ENCODE measurements at regions not wholly inside any gene's neighbourhood (a gene's known extent, or its start where the extent isn't known, plus 50 kb on each side); places are given as distances from the start of the nearest gene placed in this dataset.

DNA sequence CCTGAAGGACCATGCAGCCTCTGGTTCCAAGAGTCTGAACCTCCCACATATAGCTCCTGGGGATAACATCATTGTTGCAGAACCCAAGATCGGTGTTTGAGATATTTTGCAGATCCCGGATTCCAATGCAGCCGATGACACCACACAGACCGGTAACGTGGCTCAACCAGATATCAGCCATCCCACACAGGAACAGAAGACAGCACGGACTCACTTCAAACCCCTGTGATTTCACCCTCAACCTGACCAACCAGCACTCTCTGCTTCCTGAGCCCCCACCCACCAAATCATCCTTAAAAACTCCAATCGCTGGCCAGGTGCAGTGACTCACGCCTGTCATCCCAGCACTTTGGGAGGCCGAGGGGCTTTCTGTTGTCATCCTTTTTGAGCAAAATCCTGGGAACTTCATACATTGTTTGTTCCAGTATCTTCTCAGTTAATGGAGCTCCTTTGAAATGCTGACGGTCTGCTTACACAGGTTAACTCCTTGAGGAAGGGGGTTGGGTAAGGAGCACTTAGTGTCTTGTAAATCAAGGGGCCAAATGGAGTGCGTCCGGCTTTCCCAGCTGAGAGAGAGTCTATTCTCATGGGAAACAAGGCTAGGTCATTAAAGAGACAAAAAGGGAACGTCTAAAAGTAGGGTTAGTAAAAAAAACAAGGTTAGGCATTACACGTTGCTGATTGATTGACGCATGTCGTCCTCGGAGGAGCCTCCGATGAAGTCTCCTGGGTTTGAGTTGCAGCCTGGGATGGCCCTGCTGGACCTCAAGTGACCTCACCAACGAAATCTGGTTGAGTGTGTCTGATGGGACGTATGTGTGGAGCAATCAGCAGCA lies 230.4 kb downstream of the CRLF2 start:
- Histone ChIP-seq H2AK9ac (replicated peaks; ENCODE audit: low read depth, low read length, poor library complexity) (no peak overlapping the region), H3K4me1 (ENCODE audit: control insufficient read depth, insufficient read depth, low read length) (no peaks in the 10 kb centered on the region), H3K9me1 (ENCODE audit: insufficient read depth, low read length) (no peaks in the 10 kb centered on the region), H3K27me3 (ENCODE audit: control insufficient read depth, insufficient read depth, low read length) (no peaks in the 10 kb centered on the region), H3K23ac (ENCODE audit: low read depth, low read length) (no peak overlapping the region), H3K18ac (ENCODE audit: low read depth, low read length) (no peak overlapping the region), H3K27ac (ENCODE audit: insufficient read depth, low read length) (no peak overlapping the region), H3K56ac (ENCODE audit: extremely low read depth, insufficient read depth, low read length) (no peak overlapping the region), H3K36me3 (ENCODE audit: control insufficient read depth, insufficient read depth, low read length) (no peaks in the 10 kb centered on the region), H3K4me2 (ENCODE audit: low read depth, low read length) (no peak overlapping the region), H2BK120ac (ENCODE audit: low read depth, low read length) (no peak overlapping the region), H2BK20ac (ENCODE audit: low read depth, low read length) (no peak overlapping the region), H3K4ac (ENCODE audit: low read depth, low read length) (no peak overlapping the region), H3K79me1 (ENCODE audit: low read depth in 1 of 2, low read length in 2 of 2) (no peaks in the 10 kb centered on the region), H2BK5ac (ENCODE audit: low read depth, low read length, poor library complexity, severe bottlenecking) (no peak overlapping the region), H3K9ac (ENCODE audit: low read depth, low read length) (no peak overlapping the region), H2AK5ac (ENCODE audit: low read depth, low read length) (no peak overlapping the region), H4K5ac (ENCODE audit: low read depth, low read length) (no peak overlapping the region), H4K20me1 (ENCODE audit: insufficient read depth, low read length) (no peaks in the 10 kb centered on the region), H3K9me3 (ENCODE audit: control insufficient read depth, insufficient read depth, low read length) (peaks cover 18% of the 10 kb centered on the region), H3K4me3 (ENCODE audit: insufficient read depth, low read depth, low read length) (no peak overlapping the region), H2BK15ac (ENCODE audit: low read depth, low read length) (no peak overlapping the region), H4K91ac (ENCODE audit: insufficient read depth, low read depth, low read length) (no peak overlapping the region), H4K8ac (ENCODE audit: low read depth in 2 of 2, low read length in 2 of 2) (no peak overlapping the region), H2AFZ (replicated peaks; ENCODE audit: low read length, poor library complexity) (no peak overlapping the region), H3K14ac (replicated peaks; ENCODE audit: low read depth, low read length) (no peak overlapping the region)
- ATAC-seq (ENCODE audit: low read depth) (no peak), DNase-seq (no peak)
- in situ Hi-C loops (cut with MboI; ENCODE audit: low sequenced_read_pairs) = no loop called here
- POLR2A ChIA-PET (ENCODE audit: unreplicated experiment) = no interaction called here
- CTCF ChIA-PET = no interaction called here
- no peak for TF ChIP-seq RFX5 (IDR thresholded peaks at IDR 0.05; ENCODE audit: low read depth, low read length)
- TF ChIP-seq MXI1 (IDR thresholded peaks at IDR 0.05; ENCODE audit: borderline replicate concordance, low read depth, low read length) = no peak
- TF ChIP-seq SMC3 (IDR thresholded peaks at IDR 0.05; ENCODE audit: low read depth, low read length) = no peak
- TF ChIP-seq POLR2A (IDR thresholded peaks at IDR 0.05; ENCODE audit: low read depth, low read length) = no peak
- no peak for TF ChIP-seq BHLHE40 (IDR thresholded peaks at IDR 0.05; ENCODE audit: low read depth, low read length)
- TF ChIP-seq RAD21 (IDR thresholded peaks at IDR 0.05; ENCODE audit: low read length) = no peak
- no peak for TF ChIP-seq NFE2L2 (IDR thresholded peaks at IDR 0.05; ENCODE audit: low read depth, low read length)
- no peak for TF ChIP-seq RCOR1 (IDR thresholded peaks at IDR 0.05; ENCODE audit: insufficient replicate concordance, low read length)
- TF ChIP-seq MAFK (IDR thresholded peaks at IDR 0.05; ENCODE audit: low read depth, low read length) = no peak
- TF ChIP-seq, protein P1, sequence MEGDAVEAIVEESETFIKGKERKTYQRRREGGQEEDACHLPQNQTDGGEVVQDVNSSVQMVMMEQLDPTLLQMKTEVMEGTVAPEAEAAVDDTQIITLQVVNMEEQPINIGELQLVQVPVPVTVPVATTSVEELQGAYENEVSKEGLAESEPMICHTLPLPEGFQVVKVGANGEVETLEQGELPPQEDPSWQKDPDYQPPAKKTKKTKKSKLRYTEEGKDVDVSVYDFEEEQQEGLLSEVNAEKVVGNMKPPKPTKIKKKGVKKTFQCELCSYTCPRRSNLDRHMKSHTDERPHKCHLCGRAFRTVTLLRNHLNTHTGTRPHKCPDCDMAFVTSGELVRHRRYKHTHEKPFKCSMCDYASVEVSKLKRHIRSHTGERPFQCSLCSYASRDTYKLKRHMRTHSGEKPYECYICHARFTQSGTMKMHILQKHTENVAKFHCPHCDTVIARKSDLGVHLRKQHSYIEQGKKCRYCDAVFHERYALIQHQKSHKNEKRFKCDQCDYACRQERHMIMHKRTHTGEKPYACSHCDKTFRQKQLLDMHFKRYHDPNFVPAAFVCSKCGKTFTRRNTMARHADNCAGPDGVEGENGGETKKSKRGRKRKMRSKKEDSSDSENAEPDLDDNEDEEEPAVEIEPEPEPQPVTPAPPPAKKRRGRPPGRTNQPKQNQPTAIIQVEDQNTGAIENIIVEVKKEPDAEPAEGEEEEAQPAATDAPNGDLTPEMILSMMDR (conservative IDR thresholded peaks at IDR 0.05; ENCODE audit: low read depth, low read length) = no peak
- no peak for TF ChIP-seq CEBPB (IDR thresholded peaks at IDR 0.05; ENCODE audit: low read depth, low read length)
- TF ChIP-seq, protein P2, sequence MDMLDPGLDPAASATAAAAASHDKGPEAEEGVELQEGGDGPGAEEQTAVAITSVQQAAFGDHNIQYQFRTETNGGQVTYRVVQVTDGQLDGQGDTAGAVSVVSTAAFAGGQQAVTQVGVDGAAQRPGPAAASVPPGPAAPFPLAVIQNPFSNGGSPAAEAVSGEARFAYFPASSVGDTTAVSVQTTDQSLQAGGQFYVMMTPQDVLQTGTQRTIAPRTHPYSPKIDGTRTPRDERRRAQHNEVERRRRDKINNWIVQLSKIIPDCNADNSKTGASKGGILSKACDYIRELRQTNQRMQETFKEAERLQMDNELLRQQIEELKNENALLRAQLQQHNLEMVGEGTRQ (IDR thresholded peaks at IDR 0.05; ENCODE audit: low read depth, low read length) = no peak
- no peak for TF ChIP-seq MAZ (IDR thresholded peaks at IDR 0.05; ENCODE audit: borderline replicate concordance, low read depth, low read length)
- no peak for TF ChIP-seq CHD1 (IDR thresholded peaks at IDR 0.05; ENCODE audit: low read depth, low read length)
- TF ChIP-seq, protein P3, sequence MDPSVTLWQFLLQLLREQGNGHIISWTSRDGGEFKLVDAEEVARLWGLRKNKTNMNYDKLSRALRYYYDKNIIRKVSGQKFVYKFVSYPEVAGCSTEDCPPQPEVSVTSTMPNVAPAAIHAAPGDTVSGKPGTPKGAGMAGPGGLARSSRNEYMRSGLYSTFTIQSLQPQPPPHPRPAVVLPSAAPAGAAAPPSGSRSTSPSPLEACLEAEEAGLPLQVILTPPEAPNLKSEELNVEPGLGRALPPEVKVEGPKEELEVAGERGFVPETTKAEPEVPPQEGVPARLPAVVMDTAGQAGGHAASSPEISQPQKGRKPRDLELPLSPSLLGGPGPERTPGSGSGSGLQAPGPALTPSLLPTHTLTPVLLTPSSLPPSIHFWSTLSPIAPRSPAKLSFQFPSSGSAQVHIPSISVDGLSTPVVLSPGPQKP (IDR thresholded peaks at IDR 0.05; ENCODE audit: borderline replicate concordance, low read depth, low read length) = no peak
- TF ChIP-seq FOS (IDR thresholded peaks at IDR 0.05; ENCODE audit: low read depth, low read length) = no peak
- dilution Hi-C loops (cut with HindIII; ENCODE audit: low sequenced_read_pairs, unreplicated experiment) = no loop called here
- intact Hi-C loops (cut with micrococcal nuclease) = no loop called here
- 17% methylated on average over 7 of the region's 20 CpGs; no CpG with 5 or more reads in 1 of the 2 experiments for WGBS, 2 experiments (ENCODE audit: extremely low coverage in 2 of 2, insufficient read length in 1 of 2)
- no TSS peak for BruUV-seq (replicated peaks)
